VCaP (cell line): ENCODE measurements at regions not wholly inside any gene's neighbourhood (a gene's known extent, or its start where the extent isn't known, plus 50 kb on each side); places are given as distances from the start of the nearest gene placed in this dataset.

Source experiments
- H3K27ac ChIP-seq: fragments of 450-650 bp; 2 replicates; pipeline ENCODE4 v1.5.1; 2017
- TF ChIP-seq, protein P1 (sequence below): fragments of 450-650 bp; conservative IDR thresholded peaks from 2 replicates; pipeline ENCODE4 v1.5.1; 2017; ENCODE audit warnings: mild to moderate bottlenecking, moderate library complexity

DNA sequence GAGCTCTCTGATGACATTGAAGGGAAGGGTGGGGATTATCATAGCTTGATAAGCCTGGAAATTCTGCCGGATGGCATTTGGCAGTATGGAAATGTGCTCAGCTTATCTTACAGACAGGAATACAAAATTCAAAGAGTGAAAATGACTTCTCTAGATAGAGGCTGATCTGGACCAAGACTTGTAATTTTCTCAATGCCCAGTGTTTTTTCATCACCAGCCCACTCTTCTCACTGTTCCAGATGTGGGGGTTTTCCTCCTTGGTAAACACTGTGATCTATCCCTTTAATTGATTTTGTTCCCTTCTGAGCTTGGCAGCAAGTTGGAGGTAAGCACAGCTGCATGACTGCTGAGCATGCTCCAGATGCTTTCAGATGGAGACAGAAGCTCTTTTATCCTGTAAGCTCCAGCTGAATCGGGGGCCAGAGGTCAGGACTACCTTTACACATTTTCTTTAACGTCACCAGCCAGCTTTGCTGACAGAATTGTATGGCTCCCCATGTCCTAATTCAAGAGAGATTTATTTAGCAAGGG lies 287.4 kb upstream of the TCF4 start:
- TF ChIP-seq, protein P1, sequence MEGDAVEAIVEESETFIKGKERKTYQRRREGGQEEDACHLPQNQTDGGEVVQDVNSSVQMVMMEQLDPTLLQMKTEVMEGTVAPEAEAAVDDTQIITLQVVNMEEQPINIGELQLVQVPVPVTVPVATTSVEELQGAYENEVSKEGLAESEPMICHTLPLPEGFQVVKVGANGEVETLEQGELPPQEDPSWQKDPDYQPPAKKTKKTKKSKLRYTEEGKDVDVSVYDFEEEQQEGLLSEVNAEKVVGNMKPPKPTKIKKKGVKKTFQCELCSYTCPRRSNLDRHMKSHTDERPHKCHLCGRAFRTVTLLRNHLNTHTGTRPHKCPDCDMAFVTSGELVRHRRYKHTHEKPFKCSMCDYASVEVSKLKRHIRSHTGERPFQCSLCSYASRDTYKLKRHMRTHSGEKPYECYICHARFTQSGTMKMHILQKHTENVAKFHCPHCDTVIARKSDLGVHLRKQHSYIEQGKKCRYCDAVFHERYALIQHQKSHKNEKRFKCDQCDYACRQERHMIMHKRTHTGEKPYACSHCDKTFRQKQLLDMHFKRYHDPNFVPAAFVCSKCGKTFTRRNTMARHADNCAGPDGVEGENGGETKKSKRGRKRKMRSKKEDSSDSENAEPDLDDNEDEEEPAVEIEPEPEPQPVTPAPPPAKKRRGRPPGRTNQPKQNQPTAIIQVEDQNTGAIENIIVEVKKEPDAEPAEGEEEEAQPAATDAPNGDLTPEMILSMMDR, result no peak

GRCh38 chr18:55869556-55870501 lies 281.8 kb upstream of the TCF4 start:
- TF ChIP-seq, protein P1, result no peak
- no peak overlapping the region for H3K27ac ChIP-seq

More for the DNA sequence above, 287.4 kb upstream of the TCF4 start:
- no peak overlapping the region for H3K27ac ChIP-seq

DNA sequence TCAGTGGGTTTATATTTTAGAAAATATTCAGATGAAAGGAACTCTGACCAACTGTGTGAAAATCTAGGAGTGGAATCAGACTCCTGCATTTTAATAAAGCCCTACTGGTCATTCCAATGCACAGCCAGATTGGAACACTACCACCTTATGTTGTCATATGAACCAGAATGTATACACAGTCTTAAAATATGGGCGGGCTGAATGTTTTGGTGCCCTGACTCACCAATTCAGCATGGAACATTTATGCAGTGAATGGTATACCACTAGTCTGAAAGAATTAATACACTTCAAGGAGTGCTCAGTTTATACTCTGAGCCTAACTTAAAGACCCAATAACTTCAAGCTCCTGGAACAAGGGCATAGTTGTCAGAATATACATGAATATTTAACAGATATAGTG lies 280.9 kb upstream of the TCF4 start:
- H3K27ac ChIP-seq, result no peak overlapping the region
- TF ChIP-seq, protein P1, result no peak

- TF ChIP-seq, protein P1, result no peak
- H3K27ac ChIP-seq, result no peak overlapping the region
These were observed 278.9 kb upstream of the TCF4 start for GRCh38 chr18:55866886-55867285.

DNA sequence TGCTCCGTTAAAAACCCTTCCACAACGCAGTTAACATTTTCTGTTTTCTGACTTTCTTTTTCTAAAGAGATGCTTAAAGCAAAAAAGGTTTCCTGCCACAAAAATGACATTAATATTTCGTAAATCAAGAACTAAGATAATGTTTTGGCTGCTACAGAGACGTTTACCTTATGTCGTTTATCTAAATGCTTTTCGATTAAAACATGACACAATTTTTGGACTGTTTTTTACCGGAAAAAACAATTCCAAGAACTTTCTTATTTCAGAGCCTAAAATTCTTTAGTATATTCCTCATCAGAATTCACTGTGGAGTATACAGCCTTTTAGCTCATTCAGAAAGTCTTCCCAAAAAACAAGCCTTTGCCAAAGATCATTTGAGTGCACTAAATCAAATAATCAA lies 278.0 kb upstream of the TCF4 start:
- H3K27ac ChIP-seq, result no peak overlapping the region
- TF ChIP-seq, protein P1, result no peak

DNA sequence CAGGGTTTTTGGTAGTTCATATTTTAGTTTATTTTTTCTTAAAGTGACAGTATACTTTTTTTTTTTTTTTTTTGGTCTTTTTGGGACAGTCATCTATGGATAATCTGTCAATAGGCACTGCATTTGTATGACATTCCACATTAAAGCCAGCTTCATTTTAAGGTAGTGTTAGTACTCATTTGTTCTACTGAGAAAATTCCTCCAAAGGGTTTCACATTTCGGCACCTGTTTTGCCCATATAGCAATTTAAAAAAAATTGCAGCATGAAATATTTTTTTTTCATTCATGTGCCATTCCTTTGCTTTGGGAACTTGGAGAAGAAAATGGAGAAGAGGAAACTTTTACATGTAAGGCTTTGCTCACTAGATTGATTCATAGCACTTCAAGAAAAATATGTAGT lies 276.3 kb upstream of the TCF4 start:
- no peak overlapping the region for H3K27ac ChIP-seq

GRCh38 chr18:55863876-55864275 lies 275.9 kb upstream of the TCF4 start:
- TF ChIP-seq, protein P1, result no peak
- no peak overlapping the region for H3K27ac ChIP-seq

More for the DNA sequence above, 276.3 kb upstream of the TCF4 start:
- TF ChIP-seq, protein P1, result no peak
